Smooth muscle cell (in vitro differentiated cells): ENCODE measurements at regions not wholly inside any gene's neighbourhood (a gene's known extent, or its start where the extent isn't known, plus 50 kb on each side); places are given as distances from the start of the nearest gene placed in this dataset.

Experiments
- DNase-seq: peaks from one replicate; lab custom pipeline; 2025; ENCODE audit not compliant: unreplicated experiment; lab: John Stamatoyannopoulos, UW
- H2AFZ ChIP-seq: fragments of 200-600 bp; sonication (generic); 2 replicates; pipeline ENCODE4 v1.6.0; 2016; ENCODE audit warnings: antibody characterized with exemption, low read depth, mild to moderate bottlenecking
- H3F3A ChIP-seq: fragments of 200-600 bp; sonication (generic); 2 replicates; pipeline ENCODE4 v1.6.0; 2017; ENCODE audit warnings: antibody characterized with exemption, low read depth
- H3K27ac ChIP-seq: fragments of 200-600 bp; sonication (generic); 2 replicates; pipeline ENCODE4 v1.5.1; 2016; ENCODE audit warnings: low read depth, mild to moderate bottlenecking
- H3K27me3 ChIP-seq: fragments of 200-600 bp; sonication (generic); 2 replicates; pipeline ENCODE4 v1.6.1; 2016; ENCODE audit warnings: low read depth, mild to moderate bottlenecking
- H3K36me3 ChIP-seq: fragments of 200-600 bp; sonication (generic); 2 replicates; pipeline ENCODE4 v1.5.1; 2016; ENCODE audit warnings: low read depth
- H3K4me1 ChIP-seq: fragments of 200-600 bp; sonication (generic); 2 replicates; pipeline ENCODE4 v1.5.1; 2016; ENCODE audit warnings: low read depth
- H3K4me2 ChIP-seq: fragments of 200-600 bp; sonication (generic); 2 replicates; pipeline ENCODE4 v1.6.0; 2016; ENCODE audit warnings: mild to moderate bottlenecking
- H3K4me3 ChIP-seq: fragments of 200-600 bp; sonication (generic); 2 replicates; pipeline ENCODE4 v1.5.1; 2016; ENCODE audit warnings: mild to moderate bottlenecking
- H3K79me2 ChIP-seq: fragments of 200-600 bp; sonication (generic); 2 replicates; pipeline ENCODE4 v1.6.0; 2016; ENCODE audit warnings: low read depth, mild to moderate bottlenecking
- H3K9ac ChIP-seq: fragments of 200-600 bp; sonication (generic); 2 replicates; pipeline ENCODE4 v1.6.0; 2016; ENCODE audit warnings: low read depth
- H3K9me3 ChIP-seq: fragments of 200-600 bp; sonication (generic); replicated peaks from 2 replicates; pipeline ENCODE4 v1.5.1; 2016; ENCODE audit warnings: low read depth
- H4K20me1 ChIP-seq: fragments of 200-600 bp; sonication (generic); 2 replicates; pipeline ENCODE4 v1.6.0; 2016; ENCODE audit warnings: low read depth
- CTCF ChIP-seq: fragments of 200-600 bp; sonication (generic); IDR thresholded peaks from 2 replicates; pipeline ENCODE4 v1.5.1; 2017; ENCODE audit warnings: borderline replicate concordance, mild to moderate bottlenecking, antibody characterized with exemption; ENCODE audit not compliant: insufficient read depth, poor library complexity, severe bottlenecking
- WGBS: methylation state at CpG from one replicate; pipeline ENCODE4 v1.1.7; 2016; ENCODE audit warnings: low lambda C conversion rate; 5-methylcytosine and 5-hydroxymethylcytosine counted together

GRCh38 chr1:112058815-112059450 is 69.5 kb upstream of the KCND3 start:
- Histone ChIP-seq H3K27me3 (no peaks in the 10 kb centered on the region), H2AFZ (no peak overlapping the region), H3K79me2 (no peaks in the 10 kb centered on the region), H3K9ac (no peak overlapping the region), H3K4me1 (no peaks in the 10 kb centered on the region), H3K27ac (no peak overlapping the region), H4K20me1 (no peaks in the 10 kb centered on the region), H3K4me3 (no peak overlapping the region), H3F3A (no peaks in the 10 kb centered on the region), H3K36me3 (no peaks in the 10 kb centered on the region), H3K9me3 (no peaks in the 10 kb centered on the region), H3K4me2 (no peak overlapping the region)
- WGBS, result 82% methylated on average over 7 of the region's 7 CpGs
- TF ChIP-seq CTCF, result no peak
- no peak for DNase-seq

GRCh38 chr1:112059679-112060078 is 70.2 kb upstream of the KCND3 start:
- H3K4me1 ChIP-seq, result no peaks in the 10 kb centered on the region
- H3K4me2 ChIP-seq, result no peak overlapping the region
- no peak overlapping the region for H3K9ac ChIP-seq
- no peaks in the 10 kb centered on the region for H3K79me2 ChIP-seq
- no peaks in the 10 kb centered on the region for H3F3A ChIP-seq
- no peaks in the 10 kb centered on the region for H3K9me3 ChIP-seq
- no peak overlapping the region for H2AFZ ChIP-seq
- no peaks in the 10 kb centered on the region for H3K36me3 ChIP-seq
- TF ChIP-seq CTCF, result no peak
- WGBS, result 98% methylated on average over 6 of the region's 6 CpGs
- DNase-seq, result no peak
- H3K27ac ChIP-seq, result no peak overlapping the region
- no peaks in the 10 kb centered on the region for H3K27me3 ChIP-seq
- H4K20me1 ChIP-seq, result no peaks in the 10 kb centered on the region
- no peak overlapping the region for H3K4me3 ChIP-seq

GRCh38 chr1:112060261-112060660 is 70.8 kb upstream of the KCND3 start:
- DNase-seq, result no peak
- Histone ChIP-seq H3K4me2 (no peak overlapping the region), H3K79me2 (no peaks in the 10 kb centered on the region), H3K27me3 (no peaks in the 10 kb centered on the region), H3K9me3 (no peaks in the 10 kb centered on the region), H2AFZ (no peak overlapping the region), H3K27ac (no peak overlapping the region), H3K4me3 (no peak overlapping the region), H3F3A (no peaks in the 10 kb centered on the region), H4K20me1 (no peaks in the 10 kb centered on the region), H3K9ac (no peak overlapping the region), H3K36me3 (no peaks in the 10 kb centered on the region), H3K4me1 (no peaks in the 10 kb centered on the region)
- WGBS, result 60% methylated on average over 1 of the region's 1 CpG
- no peak for TF ChIP-seq CTCF

- no peaks in the 10 kb centered on the region for H3K9me3 ChIP-seq
- no peak for TF ChIP-seq CTCF
- H3F3A ChIP-seq, result no peaks in the 10 kb centered on the region
- H3K79me2 ChIP-seq, result no peaks in the 10 kb centered on the region
- H2AFZ ChIP-seq, result no peak overlapping the region
- no peaks in the 10 kb centered on the region for H3K36me3 ChIP-seq
- 84% methylated on average over 5 of the region's 5 CpGs for WGBS
- no peak for DNase-seq
- H4K20me1 ChIP-seq, result no peaks in the 10 kb centered on the region
- no peak overlapping the region for H3K4me2 ChIP-seq
- no peaks in the 10 kb centered on the region for H3K27me3 ChIP-seq
- H3K27ac ChIP-seq, result no peak overlapping the region
- no peak overlapping the region for H3K4me3 ChIP-seq
- no peak overlapping the region for H3K9ac ChIP-seq
- no peaks in the 10 kb centered on the region for H3K4me1 ChIP-seq
Measured at GRCh38 chr1:112061056-112061455, 71.6 kb upstream of the KCND3 start.
